Small intestine (tissue), 7 donors: ENCODE measurements at regions not wholly inside any gene's neighbourhood (a gene's known extent, or its start where the extent isn't known, plus 50 kb on each side); places are given as distances from the start of the nearest gene placed in this dataset.
A peak's percentile ranks its signal among the peaks of the same experiment; 100 is the strongest.

ENCODE experiments used
- DNase-seq, 2 donors: peaks; one replicate each; pipeline versions ENCODE4 v3.0.0 to v3.0.0-alpha.2; 2013
- FAIRE-seq: peaks from 2 replicates; lab custom pipeline; 2012; peaks lifted over from hg19 to GRCh38; lab: Jason Lieb, UNC
- H3K27ac ChIP-seq, 3 donors: one replicate each; pipeline ENCODE4 v1.5.1; 2013; ENCODE audit warnings: low read length in 2 of 3, mild to moderate bottlenecking in 2 of 3, control low read depth in 1 of 3, inconsistent platforms in 1 of 3, low read depth in 1 of 3, moderate library complexity in 1 of 3
- H3K27me3 ChIP-seq, 3 donors: one replicate each; pipeline ENCODE4 v1.6.1; 2013; ENCODE audit warnings: low read length in 3 of 3, inconsistent platforms in 1 of 3; ENCODE audit not compliant: control insufficient read depth in 3 of 3, insufficient read depth in 3 of 3
- H3K36me3 ChIP-seq, 3 donors: one replicate each; pipeline ENCODE4 v1.6.1; 2013; ENCODE audit warnings: low read length in 3 of 3, inconsistent platforms in 1 of 3, low read depth in 1 of 3, mild to moderate bottlenecking in 1 of 3, moderate library complexity in 1 of 3; ENCODE audit not compliant: control insufficient read depth in 3 of 3, insufficient read depth in 2 of 3
- H3K4me1 ChIP-seq, 3 donors: one replicate each; pipeline ENCODE4 v1.6.1; 2013; ENCODE audit warnings: low read length in 2 of 3, inconsistent platforms in 1 of 3, low read depth in 1 of 3, mild to moderate bottlenecking in 1 of 3, moderate library complexity in 1 of 3; ENCODE audit not compliant: control insufficient read depth in 3 of 3, insufficient read depth in 2 of 3
- H3K4me3 ChIP-seq, 3 donors: one replicate each; pipeline ENCODE4 v1.5.1; 2013; ENCODE audit warnings: low read length in 3 of 3, control low read depth in 1 of 3, inconsistent platforms in 1 of 3, low read depth in 1 of 3, mild to moderate bottlenecking in 1 of 3, moderate library complexity in 1 of 3
- H3K9me3 ChIP-seq, 2 donors: one replicate each; pipeline ENCODE4 v1.6.1; 2013; ENCODE audit warnings: low read depth in 1 of 2, low read length in 1 of 2; ENCODE audit not compliant: control insufficient read depth in 2 of 2, insufficient read depth in 1 of 2
- WGBS, 3 donors: extraction: QIAGEN DNeasy Blood & Tissue Kit; methylation state at CpG; one replicate each; pipeline ENCODE4 v1.1.7; 2013; 5-methylcytosine and 5-hydroxymethylcytosine counted together
- donor health status: healthy with polysubstance abuse.
- donor health status: control.
- donor health status: control.
- donor health status: Bipolar disorder and iron deficiency.
- donor health status: healthy.

DNA sequence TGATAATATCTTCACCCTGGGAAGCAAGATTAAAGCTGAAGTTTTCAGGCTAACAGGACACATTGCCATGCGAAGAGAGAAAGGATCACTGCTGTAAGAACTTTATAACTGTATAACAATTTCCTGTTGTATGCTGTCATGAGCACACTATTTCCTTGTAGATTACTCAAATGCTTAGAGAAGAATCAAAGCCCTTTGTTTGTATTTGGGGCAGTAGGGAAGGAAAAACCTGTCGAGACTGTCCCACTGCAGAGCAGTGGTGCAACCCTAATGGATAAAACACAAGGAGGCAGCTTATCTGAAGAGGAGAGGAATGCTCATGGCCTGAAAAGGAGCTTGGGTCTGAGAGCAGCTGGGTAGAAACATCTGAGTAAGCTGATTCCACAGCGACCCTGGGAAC lies 327.7 kb upstream of the NPSR1 start:
- peaks cover 0 to 3% of the 10 kb centered on the region in 2 donors for H3K9me3 ChIP-seq
- no peak overlapping the region for H3K4me3 ChIP-seq
- no peak overlapping the region for H3K27ac ChIP-seq
- H3K27me3 ChIP-seq, result no peaks in the 10 kb centered on the region
- no peaks in the 10 kb centered on the region for H3K4me1 ChIP-seq
- DNase-seq (no peak), FAIRE-seq (no peak)
- no peaks in the 10 kb centered on the region for H3K36me3 ChIP-seq
- WGBS, 3 donors, result 56 to 71% (median 69%) methylated on average over 3 of the region's 3 CpGs

DNA sequence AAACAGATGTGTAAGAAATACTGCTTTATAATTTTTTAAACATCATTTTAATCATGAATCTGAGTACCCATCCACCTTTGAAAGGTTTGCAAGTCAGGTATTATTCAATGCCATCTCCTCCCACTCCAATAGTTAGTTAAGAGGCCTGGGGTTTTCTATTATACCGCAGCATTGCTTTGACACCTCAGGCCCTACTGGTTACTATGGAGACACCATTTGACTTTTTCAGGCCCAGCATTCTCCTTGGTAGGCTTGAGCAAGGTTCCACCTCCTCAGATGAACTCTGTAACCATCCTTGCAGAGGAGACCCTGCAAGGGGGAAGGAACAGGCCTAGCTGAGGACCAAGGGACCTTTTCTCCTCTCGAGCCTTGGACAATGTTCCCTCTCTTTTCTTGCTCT lies 326.9 kb upstream of the NPSR1 start:
- Histone ChIP-seq H3K27ac (no peak overlapping the region), H3K9me3 (peaks cover 0 to 1% of the 10 kb centered on the region in 2 donors), H3K4me1 (no peaks in the 10 kb centered on the region), H3K27me3 (no peaks in the 10 kb centered on the region), H3K36me3 (no peaks in the 10 kb centered on the region), H3K4me3 (no peak overlapping the region)
- DNase-seq, result no peak
- no peak for FAIRE-seq
- 63 to 77% (median 65%) methylated on average over 2 of the region's 2 CpGs for WGBS, 3 donors

DNA sequence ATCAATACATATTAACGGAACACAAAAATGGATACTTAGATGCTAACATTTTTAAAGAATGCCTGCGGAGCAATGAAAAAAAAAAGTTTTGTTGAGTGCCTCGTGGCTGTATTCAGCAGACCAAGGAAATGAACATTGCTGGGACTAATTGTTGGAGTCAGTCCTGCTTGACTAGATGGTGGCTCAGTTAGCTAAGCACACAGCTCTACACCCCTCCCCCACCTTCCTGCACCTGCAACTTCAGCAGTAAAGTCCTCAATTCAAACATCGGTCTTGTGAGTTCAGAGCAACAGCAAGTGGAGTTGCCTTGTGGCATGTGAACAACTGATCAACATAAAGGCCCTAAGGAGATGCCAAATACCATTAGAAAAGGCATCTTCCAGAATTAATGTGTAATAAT lies 326.0 kb upstream of the NPSR1 start:
- FAIRE-seq (no peak), DNase-seq (no peak)
- H3K36me3 ChIP-seq, result no peaks in the 10 kb centered on the region
- WGBS, 3 donors, result 65 to 82% (median 73%) methylated on average over 4 of the region's 4 CpGs
- H3K27ac ChIP-seq, result no peak overlapping the region
- peaks cover 0 to 4% of the 10 kb centered on the region in 2 donors for H3K9me3 ChIP-seq
- no peaks in the 10 kb centered on the region for H3K27me3 ChIP-seq
- H3K4me3 ChIP-seq, result no peak overlapping the region
- no peaks in the 10 kb centered on the region for H3K4me1 ChIP-seq

DNA sequence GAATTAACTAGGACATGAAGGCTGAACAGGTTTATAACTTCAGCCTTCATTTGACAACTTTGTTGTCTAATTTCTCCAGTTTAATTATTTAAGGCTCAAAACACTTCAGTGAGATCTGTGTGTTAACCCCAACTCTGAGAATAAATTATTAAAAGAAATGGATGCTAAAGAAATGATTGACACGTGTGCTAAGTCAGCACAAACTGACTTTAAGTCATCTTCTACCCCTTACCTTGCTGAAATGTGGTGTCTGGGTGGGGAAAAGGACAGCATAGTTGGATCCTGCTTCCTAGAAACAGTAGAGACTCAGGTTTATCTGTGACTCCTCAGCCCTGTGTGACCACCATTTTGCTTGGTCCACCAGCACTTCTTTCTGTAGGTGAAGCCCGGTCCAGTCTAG lies 324.8 kb upstream of the NPSR1 start:
- DNase-seq (no peak), FAIRE-seq (no peak)
- Histone ChIP-seq H3K4me1 (no peaks in the 10 kb centered on the region), H3K4me3 (no peak overlapping the region), H3K36me3 (no peaks in the 10 kb centered on the region), H3K27ac (no peak overlapping the region), H3K27me3 (no peaks in the 10 kb centered on the region), H3K9me3 (peaks cover 0 to 4% of the 10 kb centered on the region in 2 donors)
- WGBS, 3 donors, result 75 to 84% (median 78%) methylated on average over 2 of the region's 2 CpGs

DNA sequence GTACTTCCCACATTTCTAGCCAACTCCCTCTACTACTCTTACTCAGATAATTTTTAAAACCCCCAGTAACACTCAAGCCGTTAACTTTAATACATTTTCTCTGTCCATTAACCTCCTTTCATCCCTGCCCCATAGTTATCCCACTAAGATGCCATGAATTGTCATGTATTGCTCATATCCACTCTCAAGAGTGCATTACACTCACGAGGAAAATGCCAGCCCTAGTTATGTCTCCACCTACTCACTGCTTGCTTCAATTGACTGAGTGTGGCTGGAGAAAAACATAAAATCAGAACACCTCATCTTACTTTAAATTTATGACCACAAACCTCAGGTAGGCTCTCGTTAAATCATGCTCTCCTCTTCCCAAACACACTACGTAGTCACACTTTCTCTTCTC lies 324.1 kb upstream of the NPSR1 start:
- WGBS, 3 donors, result 66 to 79% (median 76%) methylated on average over 4 of the region's 4 CpGs

DNA sequence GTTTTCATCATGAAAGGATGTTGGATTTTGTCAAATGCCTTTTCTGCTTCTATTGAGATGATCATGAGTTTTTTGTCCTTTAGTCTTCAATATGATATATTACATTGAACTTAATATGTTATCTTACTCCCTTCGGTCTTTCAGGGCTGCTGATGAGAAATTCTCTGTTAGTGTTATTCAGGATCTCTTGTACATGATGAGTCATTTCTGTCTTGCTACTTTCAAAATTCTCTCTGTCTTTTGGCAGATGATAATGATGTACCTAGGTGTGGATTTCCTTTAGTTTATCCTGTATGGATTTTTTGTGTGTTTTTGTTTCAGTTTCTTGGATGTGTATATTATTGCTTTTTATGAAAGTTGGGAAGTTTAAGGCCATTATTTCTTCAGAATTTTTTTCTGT lies 320.9 kb upstream of the NPSR1 start:
- Histone ChIP-seq H3K4me3 (no peak overlapping the region), H3K36me3 (no peaks in the 10 kb centered on the region), H3K27ac (no peak overlapping the region), H3K27me3 (no peaks in the 10 kb centered on the region), H3K4me1 (peaks cover 0 to 12% (median 0%) of the 10 kb centered on the region in 3 donors), H3K9me3 (peaks cover 0 to 13% of the 10 kb centered on the region in 2 donors)
- FAIRE-seq (no peak), DNase-seq (no peak)
- 87 to 95% (median 88%) methylated on average over 1 of the region's 1 CpG for WGBS, 3 donors

More for the DNA sequence above, 324.1 kb upstream of the NPSR1 start:
- no peaks in the 10 kb centered on the region for H3K4me1 ChIP-seq
- DNase-seq (no peak), FAIRE-seq (no peak)
- no peaks in the 10 kb centered on the region for H3K36me3 ChIP-seq
- H3K27me3 ChIP-seq, result no peaks in the 10 kb centered on the region
- H3K9me3 ChIP-seq, result peaks cover 0 to 11% of the 10 kb centered on the region in 2 donors
- no peak overlapping the region for H3K27ac ChIP-seq
- H3K4me3 ChIP-seq, result no peak overlapping the region

DNA sequence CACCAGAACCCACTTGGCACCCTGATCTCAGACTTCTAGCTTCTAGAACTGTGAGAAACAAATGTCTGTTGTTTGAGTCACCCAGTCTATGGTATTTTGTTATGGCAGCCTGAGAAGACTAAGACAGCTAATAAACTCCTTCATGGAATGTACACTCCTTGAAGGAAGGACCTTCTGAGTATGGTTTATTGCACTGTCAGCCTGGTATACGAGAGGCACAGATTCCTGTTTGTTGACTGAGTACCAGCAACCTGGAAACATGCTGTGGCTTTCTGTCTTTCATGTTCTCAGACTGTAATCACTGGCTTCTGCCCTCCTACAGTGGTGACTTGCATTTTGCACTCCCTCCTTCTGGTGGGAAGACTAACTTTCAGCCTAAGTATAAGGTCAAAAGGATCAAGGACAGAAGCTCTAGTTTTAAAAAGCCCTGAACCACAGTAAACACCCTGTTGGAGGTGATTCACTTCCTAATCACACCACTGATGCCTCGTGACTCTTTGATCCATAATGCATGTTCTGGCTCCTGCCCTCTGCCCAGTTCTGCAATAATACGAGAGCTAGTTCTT lies 319.0 kb upstream of the NPSR1 start:
- Histone ChIP-seq H3K9me3 (peaks cover 0 to 13% of the 10 kb centered on the region in 2 donors), H3K4me1 (peaks cover 0 to 20% (median 0%) of the 10 kb centered on the region in 3 donors), H3K36me3 (no peaks in the 10 kb centered on the region), H3K27ac (no peak overlapping the region), H3K4me3 (no peak overlapping the region), H3K27me3 (no peaks in the 10 kb centered on the region)
- WGBS, 3 donors, result 44 to 74% (median 56%) methylated on average over 3 of the region's 3 CpGs
- FAIRE-seq (no peak), DNase-seq (no peak)

DNA sequence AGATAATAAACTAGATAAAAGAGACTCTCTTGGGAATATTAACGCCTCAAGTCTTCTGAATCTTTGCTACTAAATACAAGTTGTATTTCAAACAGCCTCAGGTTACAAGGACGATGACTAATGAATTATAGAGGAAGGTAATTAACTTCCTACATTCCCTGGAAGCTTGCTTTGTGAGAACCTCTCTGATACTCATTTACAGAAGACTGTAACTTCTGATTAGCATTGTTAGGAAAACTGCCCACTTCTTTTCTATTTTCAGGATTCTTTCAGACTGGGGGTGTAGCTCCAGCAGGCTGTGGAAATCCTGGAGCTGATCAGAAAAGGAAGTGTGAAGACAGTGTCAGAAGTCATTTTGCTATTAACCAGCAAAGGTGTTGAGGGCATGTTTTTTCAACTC lies 316.7 kb upstream of the NPSR1 start:
- DNase-seq (peak in 1 of 2 donors; percentile 45), FAIRE-seq (no peak)
- H3K4me1 ChIP-seq, result peaks cover 0 to 20% (median 0%) of the 10 kb centered on the region in 3 donors
- H3K4me3 ChIP-seq, result no peak overlapping the region
- H3K36me3 ChIP-seq, result no peaks in the 10 kb centered on the region
- peak overlapping the region in 1 of 3 donors; percentile 74 for H3K27ac ChIP-seq
- peaks cover 0 to 13% of the 10 kb centered on the region in 2 donors for H3K9me3 ChIP-seq
- 11 to 38% (median 28%) methylated on average over 2 of the region's 2 CpGs for WGBS, 3 donors
- H3K27me3 ChIP-seq, result no peaks in the 10 kb centered on the region

DNA sequence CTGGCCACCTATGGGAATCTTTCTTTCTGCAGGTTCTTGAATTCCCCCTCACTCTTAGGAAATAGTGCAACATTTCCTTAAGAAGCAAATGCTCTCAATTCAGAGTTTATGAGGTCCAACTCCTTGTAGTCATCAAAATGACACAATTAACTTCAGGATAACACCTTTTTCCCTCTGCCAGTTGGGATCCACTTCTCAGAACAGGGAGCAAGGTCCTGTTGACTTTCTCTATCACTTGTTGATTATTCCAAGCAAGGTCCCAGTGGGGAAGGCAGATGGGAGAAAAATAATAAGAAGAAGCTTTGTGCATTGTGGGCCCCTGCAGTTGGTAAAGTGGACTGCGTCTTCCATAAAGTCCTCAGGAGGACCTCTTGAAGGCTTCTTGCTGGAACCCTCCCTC lies 315.6 kb upstream of the NPSR1 start:
- DNase-seq (peak in 1 of 2 donors; percentile 76), FAIRE-seq (no peak)
- Histone ChIP-seq H3K9me3 (peaks cover 0 to 9% of the 10 kb centered on the region in 2 donors), H3K27ac (peak overlapping the region in 1 of 3 donors; percentile 74), H3K4me3 (no peak overlapping the region), H3K36me3 (no peaks in the 10 kb centered on the region), H3K4me1 (peaks cover 0 to 20% (median 0%) of the 10 kb centered on the region in 3 donors), H3K27me3 (no peaks in the 10 kb centered on the region)
- WGBS, 3 donors, result 30 to 69% (median 68%) methylated on average over 1 of the region's 1 CpG
